GM23248 (cell line): ENCODE measurements at regions not wholly inside any gene's neighbourhood (a gene's known extent, or its start where the extent isn't known, plus 50 kb on each side); places are given as distances from the start of the nearest gene placed in this dataset.
A peak's percentile ranks its signal among the peaks of the same experiment; 100 is the strongest.

ENCODE experiments used
- DNase-seq: peaks from one replicate; pipeline ENCODE4 v3.0.0-alpha.2; 2015
- H2AFZ ChIP-seq: fragments of 200-600 bp; sonication (generic); 2 replicates; pipeline ENCODE4 v1.6.1; 2016; ENCODE audit warnings: antibody characterized with exemption
- H3F3A ChIP-seq: fragments of 200-600 bp; sonication (generic); 2 replicates; pipeline ENCODE4 v1.6.1; 2016; ENCODE audit warnings: mild to moderate bottlenecking, antibody characterized with exemption, mixed run types; ENCODE audit not compliant: insufficient read depth
- H3K27ac ChIP-seq: fragments of 200-600 bp; sonication (generic); 2 replicates; pipeline ENCODE4 v1.5.1; 2016; ENCODE audit warnings: mild to moderate bottlenecking
- H3K27me3 ChIP-seq: fragments of 200-600 bp; sonication (generic); replicated peaks from 2 replicates; pipeline ENCODE4 v1.6.1; 2016; ENCODE audit warnings: mild to moderate bottlenecking; ENCODE audit not compliant: insufficient read depth
- H3K36me3 ChIP-seq: fragments of 200-600 bp; sonication (generic); 2 replicates; pipeline ENCODE4 v1.6.1; 2016; ENCODE audit warnings: low read depth, mild to moderate bottlenecking
- H3K4me1 ChIP-seq: fragments of 200-600 bp; sonication (generic); 2 replicates; pipeline ENCODE4 v1.6.1; 2016; ENCODE audit warnings: mild to moderate bottlenecking; ENCODE audit not compliant: insufficient read depth
- H3K4me2 ChIP-seq: fragments of 200-600 bp; sonication (generic); one replicate; pipeline ENCODE4 v1.6.1; 2016; ENCODE audit warnings: mild to moderate bottlenecking; ENCODE audit not compliant: unreplicated experiment
- H3K4me3 ChIP-seq: fragments of 200-600 bp; sonication (generic); 2 replicates; pipeline ENCODE4 v1.5.1; 2016; ENCODE audit warnings: mild to moderate bottlenecking
- H3K79me2 ChIP-seq: fragments of 200-600 bp; sonication (generic); 2 replicates; pipeline ENCODE4 v1.6.1; 2016; ENCODE audit warnings: mild to moderate bottlenecking; ENCODE audit not compliant: insufficient read depth
- H3K9ac ChIP-seq: fragments of 200-600 bp; sonication (generic); 2 replicates; pipeline ENCODE4 v1.6.1; 2016; ENCODE audit warnings: mild to moderate bottlenecking
- H3K9me2 ChIP-seq: fragments of 200-600 bp; sonication (generic); 2 replicates; pipeline ENCODE4 v1.6.1; 2016; ENCODE audit warnings: mixed run types, mild to moderate bottlenecking, moderate library complexity; ENCODE audit not compliant: insufficient read depth
- H3K9me3 ChIP-seq: fragments of 200-600 bp; sonication (generic); one replicate; pipeline ENCODE4 v1.6.1; 2017; ENCODE audit warnings: low read depth
- H4K20me1 ChIP-seq: fragments of 200-600 bp; sonication (generic); 2 replicates; pipeline ENCODE4 v1.6.0; 2016; ENCODE audit not compliant: insufficient read depth
- EZH2 ChIP-seq: fragments of 200-600 bp; sonication (generic); IDR thresholded peaks from 2 replicates; pipeline ENCODE4 v1.6.1; 2018; ENCODE audit warnings: antibody characterized with exemption, mild to moderate bottlenecking; ENCODE audit not compliant: insufficient read depth, poor library complexity, severe bottlenecking
- EZH2phosphoT487 ChIP-seq: fragments of 200-600 bp; sonication (generic); IDR thresholded peaks from 2 replicates; pipeline ENCODE4 v1.6.1; 2018; ENCODE audit warnings: antibody characterized with exemption, moderate library complexity, mild to moderate bottlenecking, low read depth; ENCODE audit not compliant: insufficient read depth
- WGBS, 2 experiments: methylation state at CpG; one replicate each; pipeline ENCODE4 v1.1.6; 2015 to 2017; ENCODE audit warnings: low lambda C conversion rate in 2 of 2, low coverage in 1 of 2; ENCODE audit errors: missing lambda C conversion rate in 2 of 2; 5-methylcytosine and 5-hydroxymethylcytosine counted together
- in situ Hi-C: fragments of 300-500 bp; cut with MboI; formaldehyde crosslinking; loops from 2 replicates; pipeline ENCODE4 v1.15.0; 2020

DNA sequence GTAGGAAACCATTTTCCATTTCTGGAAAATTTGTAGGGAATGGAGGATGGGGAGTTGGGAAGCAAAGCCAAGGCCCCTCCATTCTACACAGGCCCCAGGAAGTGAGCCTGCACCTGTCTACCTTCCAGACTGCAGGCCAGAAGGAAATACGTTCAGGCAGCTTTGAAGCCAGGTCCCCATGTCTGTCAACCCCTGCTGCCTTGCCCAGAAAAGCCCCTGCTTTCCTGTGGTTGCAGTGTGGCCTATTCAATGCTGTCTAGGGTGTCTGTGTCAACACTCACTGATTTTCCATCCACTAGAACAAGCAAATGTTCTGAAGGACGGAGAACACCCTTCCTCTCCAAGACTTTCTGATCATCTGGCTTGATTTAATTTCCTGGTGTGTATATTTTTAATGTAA is 281.9 kb downstream of the TLE3 start:
- H3K9me3 ChIP-seq: no peaks in the 10 kb centered on the region
- H3K36me3 ChIP-seq: no peaks in the 10 kb centered on the region
- H2AFZ ChIP-seq: no peak overlapping the region
- in situ Hi-C loops: no loop called here
- no peaks in the 10 kb centered on the region for H3K79me2 ChIP-seq
- 58 to 61% methylated on average over 2 of the region's 2 CpGs for WGBS, 2 experiments
- no peak overlapping the region for H3K4me3 ChIP-seq
- no peak overlapping the region for H3K27ac ChIP-seq
- no peak overlapping the region for H3K9ac ChIP-seq
- no peaks in the 10 kb centered on the region for H3K4me1 ChIP-seq
- H3K27me3 ChIP-seq: peaks cover 35% of the 10 kb centered on the region
- H3K4me2 ChIP-seq: no peak overlapping the region
- H3K9me2 ChIP-seq: no peaks in the 10 kb centered on the region
- H3F3A ChIP-seq: no peaks in the 10 kb centered on the region
- no peak for TF ChIP-seq EZH2phosphoT487
- TF ChIP-seq EZH2: no peak
- no peaks in the 10 kb centered on the region for H4K20me1 ChIP-seq
- no peak for DNase-seq

DNA sequence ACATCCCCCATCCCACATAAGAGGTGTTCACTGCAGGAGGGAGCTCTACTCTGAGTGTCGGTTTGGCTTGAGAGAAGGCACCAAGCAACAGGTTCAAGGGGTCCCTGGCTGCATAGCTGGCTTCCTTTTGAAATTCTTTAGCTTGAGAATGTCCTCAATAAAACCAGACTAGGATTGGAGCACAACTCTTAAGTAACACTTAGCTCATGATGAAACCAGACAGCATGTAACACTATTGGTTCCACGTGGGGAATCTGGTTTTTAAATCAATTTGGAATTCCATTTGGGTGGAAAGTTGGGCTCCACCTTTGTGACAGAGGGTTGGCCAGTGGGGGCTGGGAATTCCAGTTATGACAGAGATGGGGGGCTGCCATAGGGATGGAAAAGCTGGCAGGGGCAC is 281.2 kb downstream of the TLE3 start:
- DNase-seq: no peak
- H3K4me3 ChIP-seq: no peak overlapping the region
- no peaks in the 10 kb centered on the region for H3F3A ChIP-seq
- no peak overlapping the region for H2AFZ ChIP-seq
- no peaks in the 10 kb centered on the region for H3K9me2 ChIP-seq
- H3K36me3 ChIP-seq: no peaks in the 10 kb centered on the region
- H3K27ac ChIP-seq: no peak overlapping the region
- 17 to 18% methylated on average over 2 of the region's 2 CpGs for WGBS, 2 experiments
- H3K4me2 ChIP-seq: no peak overlapping the region
- H4K20me1 ChIP-seq: no peaks in the 10 kb centered on the region
- no peak overlapping the region for H3K9ac ChIP-seq
- in situ Hi-C loops: no loop called here
- H3K4me1 ChIP-seq: no peaks in the 10 kb centered on the region
- no peaks in the 10 kb centered on the region for H3K79me2 ChIP-seq
- H3K9me3 ChIP-seq: no peaks in the 10 kb centered on the region
- peaks cover 42% of the 10 kb centered on the region for H3K27me3 ChIP-seq
- TF ChIP-seq EZH2 (no peak), EZH2phosphoT487 (no peak)

DNA sequence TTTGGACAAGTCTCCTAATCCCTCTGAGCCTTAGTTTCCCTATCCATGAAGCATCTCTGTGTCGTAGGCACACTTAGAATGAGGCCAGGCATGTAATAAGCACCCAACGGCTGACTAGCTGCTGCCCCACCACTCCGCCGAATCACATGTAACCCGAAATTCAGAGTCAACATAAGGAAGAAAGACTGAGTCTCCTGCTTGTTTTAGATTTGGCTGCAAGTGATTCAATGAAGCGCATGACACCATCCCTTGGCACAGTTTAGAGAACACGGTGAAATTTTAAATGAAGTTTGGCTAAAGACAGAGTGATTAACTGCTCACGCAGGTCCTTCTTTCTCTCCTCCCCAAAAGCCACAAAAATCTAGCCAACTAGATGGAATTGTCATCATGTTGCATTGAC is 279.2 kb downstream of the TLE3 start:
- H3K9me2 ChIP-seq: no peaks in the 10 kb centered on the region
- H3K9ac ChIP-seq: no peak overlapping the region
- TF ChIP-seq EZH2phosphoT487 (no peak), EZH2 (no peak)
- H3F3A ChIP-seq: no peaks in the 10 kb centered on the region
- H3K27me3 ChIP-seq: peaks cover 51% of the 10 kb centered on the region
- no peaks in the 10 kb centered on the region for H4K20me1 ChIP-seq
- H3K4me2 ChIP-seq: no peak overlapping the region
- in situ Hi-C loops: no loop called here
- H2AFZ ChIP-seq: no peak overlapping the region
- no peaks in the 10 kb centered on the region for H3K36me3 ChIP-seq
- H3K4me3 ChIP-seq: no peak overlapping the region
- peak; percentile 18 for DNase-seq
- 5 to 6% methylated on average over 8 of the region's 8 CpGs for WGBS, 2 experiments
- H3K9me3 ChIP-seq: no peaks in the 10 kb centered on the region
- no peaks in the 10 kb centered on the region for H3K4me1 ChIP-seq
- no peaks in the 10 kb centered on the region for H3K79me2 ChIP-seq
- H3K27ac ChIP-seq: no peak overlapping the region

DNA sequence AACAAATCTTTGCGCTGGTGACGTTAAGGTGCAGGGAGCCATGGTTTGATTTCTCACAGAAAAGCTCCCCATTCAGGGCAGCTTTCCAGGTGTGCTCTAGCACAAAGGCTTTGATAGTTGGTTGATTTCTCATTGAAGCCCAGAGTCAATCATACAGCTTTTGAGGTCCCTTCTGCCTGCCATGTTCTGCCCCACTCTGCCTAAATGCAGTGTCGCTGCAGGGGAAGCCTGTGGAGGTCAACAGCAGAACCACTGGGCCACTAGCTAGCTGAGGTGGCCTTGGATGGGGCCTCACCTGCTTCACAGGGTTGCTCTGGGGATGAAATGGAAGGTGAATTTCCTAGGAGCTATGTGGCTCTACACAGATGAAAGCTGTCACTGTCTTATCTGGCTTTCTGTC is 278.3 kb downstream of the TLE3 start:
- H3K4me2 ChIP-seq: no peak overlapping the region
- no peak for DNase-seq
- no peak overlapping the region for H2AFZ ChIP-seq
- no peaks in the 10 kb centered on the region for H3K9me3 ChIP-seq
- TF ChIP-seq EZH2 (no peak), EZH2phosphoT487 (no peak)
- no peaks in the 10 kb centered on the region for H4K20me1 ChIP-seq
- WGBS, 2 experiments: 89 to 93% methylated on average over 3 of the region's 3 CpGs
- no peaks in the 10 kb centered on the region for H3F3A ChIP-seq
- no peak overlapping the region for H3K4me3 ChIP-seq
- no peaks in the 10 kb centered on the region for H3K9me2 ChIP-seq
- no peak overlapping the region for H3K27ac ChIP-seq
- H3K9ac ChIP-seq: no peak overlapping the region
- no peaks in the 10 kb centered on the region for H3K36me3 ChIP-seq
- no peaks in the 10 kb centered on the region for H3K79me2 ChIP-seq
- peaks cover 51% of the 10 kb centered on the region for H3K27me3 ChIP-seq
- H3K4me1 ChIP-seq: no peaks in the 10 kb centered on the region
- in situ Hi-C loops: no loop called here

DNA sequence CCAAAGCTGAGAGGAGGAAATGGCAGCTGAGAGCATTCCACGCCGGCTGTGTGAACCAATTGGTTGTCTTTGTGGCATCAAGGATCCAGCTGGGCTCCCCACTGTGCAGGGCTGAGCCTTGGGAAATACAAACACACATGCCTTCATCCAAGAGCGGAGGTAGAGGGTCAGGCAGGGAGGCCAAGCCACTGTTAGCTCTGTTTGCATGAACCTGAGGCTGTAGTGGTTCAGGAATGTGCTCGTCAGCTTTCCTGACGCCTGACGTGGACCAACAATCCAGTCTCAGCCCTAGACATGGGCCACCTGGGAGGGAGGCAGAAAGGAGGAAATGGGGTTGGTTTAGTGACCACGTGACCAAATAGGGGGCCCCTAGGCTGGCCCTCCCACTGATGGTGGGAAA is 276.9 kb downstream of the TLE3 start:
- Histone ChIP-seq H3K9ac (no peak overlapping the region), H4K20me1 (no peaks in the 10 kb centered on the region), H3K27me3 (peaks cover 60% of the 10 kb centered on the region), H3K9me2 (no peaks in the 10 kb centered on the region), H3K4me3 (no peak overlapping the region), H2AFZ (no peak overlapping the region), H3K9me3 (no peaks in the 10 kb centered on the region), H3K4me1 (no peaks in the 10 kb centered on the region), H3K27ac (no peak overlapping the region), H3K4me2 (no peak overlapping the region), H3K36me3 (no peaks in the 10 kb centered on the region), H3K79me2 (no peaks in the 10 kb centered on the region), H3F3A (no peaks in the 10 kb centered on the region)
- in situ Hi-C loops: no loop called here
- no peak for TF ChIP-seq EZH2phosphoT487
- TF ChIP-seq EZH2: no peak
- DNase-seq: no peak
- 72 to 78% methylated on average over 7 of the region's 7 CpGs for WGBS, 2 experiments
